ENCODE measurements at regions not wholly inside any gene's neighbourhood (a gene's known extent, or its start where the extent isn't known, plus 50 kb on each side); places are given as distances from the start of the nearest gene placed in this dataset.

GRCh38 chr12:88921434-88921833 lies 341.2 kb upstream of the KITLG start:
- H3K4me3 ChIP-seq (replicated peaks; ENCODE audit: low read depth, low read length): no peak overlapping the region
- TF ChIP-seq, protein P1, sequence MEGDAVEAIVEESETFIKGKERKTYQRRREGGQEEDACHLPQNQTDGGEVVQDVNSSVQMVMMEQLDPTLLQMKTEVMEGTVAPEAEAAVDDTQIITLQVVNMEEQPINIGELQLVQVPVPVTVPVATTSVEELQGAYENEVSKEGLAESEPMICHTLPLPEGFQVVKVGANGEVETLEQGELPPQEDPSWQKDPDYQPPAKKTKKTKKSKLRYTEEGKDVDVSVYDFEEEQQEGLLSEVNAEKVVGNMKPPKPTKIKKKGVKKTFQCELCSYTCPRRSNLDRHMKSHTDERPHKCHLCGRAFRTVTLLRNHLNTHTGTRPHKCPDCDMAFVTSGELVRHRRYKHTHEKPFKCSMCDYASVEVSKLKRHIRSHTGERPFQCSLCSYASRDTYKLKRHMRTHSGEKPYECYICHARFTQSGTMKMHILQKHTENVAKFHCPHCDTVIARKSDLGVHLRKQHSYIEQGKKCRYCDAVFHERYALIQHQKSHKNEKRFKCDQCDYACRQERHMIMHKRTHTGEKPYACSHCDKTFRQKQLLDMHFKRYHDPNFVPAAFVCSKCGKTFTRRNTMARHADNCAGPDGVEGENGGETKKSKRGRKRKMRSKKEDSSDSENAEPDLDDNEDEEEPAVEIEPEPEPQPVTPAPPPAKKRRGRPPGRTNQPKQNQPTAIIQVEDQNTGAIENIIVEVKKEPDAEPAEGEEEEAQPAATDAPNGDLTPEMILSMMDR (IDR thresholded peaks at IDR 0.05; ENCODE audit: low read length, missing control alignments): no peak
- no peak for DNase-seq (ENCODE audit: low read depth)

DNA sequence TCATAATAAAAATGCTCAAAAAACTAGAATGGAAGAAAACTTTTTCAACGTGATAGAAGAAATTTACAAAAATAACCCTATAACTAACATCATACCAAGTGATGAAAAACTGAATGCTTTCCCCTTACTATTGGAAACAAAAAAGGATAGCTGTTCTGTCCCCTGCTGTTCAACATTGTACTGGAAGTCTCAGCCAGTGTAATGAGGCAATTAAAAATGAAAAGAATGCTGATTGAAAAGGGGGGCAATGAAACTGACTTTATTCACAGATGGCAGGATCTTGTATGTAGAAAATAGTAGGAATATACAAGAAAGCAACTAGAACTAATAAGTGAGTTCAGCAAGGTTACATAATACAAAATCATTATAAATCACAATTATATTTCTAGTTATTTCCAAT lies 337.9 kb upstream of the KITLG start:
- H3K4me3 ChIP-seq (replicated peaks; ENCODE audit: low read depth, low read length): no peak overlapping the region
- no peak for DNase-seq (ENCODE audit: low read depth)
- TF ChIP-seq, protein P1 (IDR thresholded peaks at IDR 0.05; ENCODE audit: low read length, missing control alignments): no peak

DNA sequence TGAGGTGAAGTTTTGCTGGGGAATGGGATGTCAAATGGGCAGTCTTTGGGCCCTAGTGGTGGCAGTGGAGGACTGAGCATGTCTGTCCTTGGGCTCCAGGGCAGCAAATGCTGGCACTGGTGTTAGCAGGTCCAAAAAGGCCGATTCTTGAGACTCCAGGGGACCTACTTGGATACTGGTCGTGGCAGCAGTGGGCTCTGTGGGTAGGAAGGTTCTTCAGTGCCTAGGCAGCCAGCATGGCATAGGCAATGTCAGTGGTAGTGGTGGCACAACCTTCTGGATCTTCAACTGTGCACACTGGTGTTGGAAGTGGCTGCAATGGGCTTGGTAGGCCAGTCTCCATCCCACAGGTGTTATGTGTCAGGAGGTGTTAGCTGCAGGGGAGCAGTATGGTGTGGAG lies 334.7 kb upstream of the KITLG start:
- DNase-seq (ENCODE audit: low read depth): no peak
- H3K4me3 ChIP-seq (replicated peaks; ENCODE audit: low read depth, low read length): no peak overlapping the region
- TF ChIP-seq, protein P1 (IDR thresholded peaks at IDR 0.05; ENCODE audit: low read length, missing control alignments): no peak

GRCh38 chr12:88909510-88909909 lies 329.2 kb upstream of the KITLG start:
- no peak overlapping the region for H3K4me3 ChIP-seq (replicated peaks; ENCODE audit: low read depth, low read length)
- DNase-seq (ENCODE audit: low read depth): no peak
- TF ChIP-seq, protein P1 (IDR thresholded peaks at IDR 0.05; ENCODE audit: low read length, missing control alignments): no peak

DNA sequence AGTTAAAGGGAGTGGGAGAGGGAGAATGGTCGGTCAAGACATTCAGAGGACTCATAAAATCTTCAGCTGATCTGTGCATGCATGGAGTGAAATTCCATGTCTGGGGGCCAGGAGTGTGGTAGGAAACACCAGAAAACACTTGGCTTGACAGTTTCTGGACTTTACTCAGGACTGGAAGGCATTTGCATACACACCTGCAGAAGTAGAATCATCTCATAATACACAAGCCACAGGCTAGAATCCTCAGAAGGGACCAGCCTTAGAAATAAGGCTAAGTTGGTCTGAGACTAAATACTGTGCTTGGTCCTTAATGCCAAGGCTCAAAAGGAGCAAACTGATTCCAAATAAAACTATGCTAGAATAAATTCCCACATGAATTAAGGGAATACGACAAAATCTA lies 328.1 kb upstream of the KITLG start:
- DNase-seq (ENCODE audit: low read depth): no peak
- no peak overlapping the region for H3K4me3 ChIP-seq (replicated peaks; ENCODE audit: low read depth, low read length)
- TF ChIP-seq, protein P1 (IDR thresholded peaks at IDR 0.05; ENCODE audit: low read length, missing control alignments): no peak

GRCh38 chr12:88904705-88905104 lies 324.4 kb upstream of the KITLG start:
- DNase-seq (ENCODE audit: low read depth): no peak
- TF ChIP-seq, protein P1 (IDR thresholded peaks at IDR 0.05; ENCODE audit: low read length, missing control alignments): no peak
- no peak overlapping the region for H3K4me3 ChIP-seq (replicated peaks; ENCODE audit: low read depth, low read length)

- TF ChIP-seq, protein P1 (IDR thresholded peaks at IDR 0.05; ENCODE audit: low read length, missing control alignments): no peak
- DNase-seq (ENCODE audit: low read depth): no peak
- no peak overlapping the region for H3K4me3 ChIP-seq (replicated peaks; ENCODE audit: low read depth, low read length)
Measured at GRCh38 chr12:88903333-88903732, 323.1 kb upstream of the KITLG start.
